GM21737 (cell line): ENCODE measurements at regions not wholly inside any gene's neighbourhood (a gene's known extent, or its start where the extent isn't known, plus 50 kb on each side); places are given as distances from the start of the nearest gene placed in this dataset.
"Not testable (repeated sequence)": the region's sequence is repeated elsewhere in the genome, so short reads cannot be mapped to it uniquely, and the experiment has no call there.

Experiments
- ATAC-seq: cut with Tn5 transposase; IDR thresholded peaks from one replicate; pipeline ENCODE4 v1.9.1; 2021; ENCODE audit warnings: mild to moderate bottlenecking, moderate library complexity; ENCODE audit not compliant: unreplicated experiment

DNA sequence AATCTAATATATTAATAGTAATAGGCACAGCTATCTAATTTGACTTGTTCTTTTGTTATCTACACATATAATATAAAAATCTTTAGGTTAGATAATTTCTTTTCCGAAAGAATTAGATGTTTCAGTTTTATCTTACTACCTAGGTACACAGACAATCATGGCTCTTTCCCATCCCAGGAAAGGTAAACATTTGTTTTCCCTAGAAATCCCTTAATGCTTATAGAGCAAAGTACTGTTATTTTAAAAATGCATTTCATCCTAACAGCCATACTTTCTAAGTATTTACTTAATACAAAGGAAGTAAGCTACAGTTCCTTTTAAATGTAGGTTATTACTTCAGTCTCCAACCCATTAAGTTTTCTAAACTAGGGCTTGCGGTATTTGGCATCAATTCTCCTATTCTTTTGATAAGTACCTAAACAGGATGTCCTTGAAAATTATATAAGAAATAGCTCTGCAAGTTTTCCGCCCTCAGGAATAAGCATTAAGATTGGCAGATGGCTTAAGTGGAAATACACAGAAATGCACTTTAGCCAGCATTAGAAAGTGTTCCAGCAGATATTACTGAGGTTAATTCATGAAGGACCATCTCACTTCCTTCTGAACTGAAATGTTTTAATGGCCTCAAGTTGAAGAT lies 616.2 kb upstream of the SPRY2 start:
- ATAC-seq, result no peak

DNA sequence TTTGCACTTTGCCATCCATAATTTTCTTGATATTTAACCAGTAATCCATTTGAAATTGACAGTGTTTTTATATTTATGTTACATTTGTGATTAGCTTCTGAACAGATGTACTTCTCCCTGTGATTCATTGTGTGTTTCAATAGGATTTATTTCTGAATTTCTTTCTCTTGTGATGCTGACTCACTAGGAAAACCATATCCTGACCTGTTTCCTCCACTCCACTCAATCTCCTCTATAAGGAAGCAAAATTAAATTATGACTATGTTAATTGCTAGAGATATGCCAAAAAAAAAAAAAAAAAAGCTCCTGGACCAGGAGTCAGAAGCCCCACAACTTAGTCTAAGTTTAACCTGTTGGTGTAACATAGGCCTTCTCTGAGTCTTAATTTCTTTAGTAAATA lies 614.6 kb upstream of the SPRY2 start:
- no peak for ATAC-seq

DNA sequence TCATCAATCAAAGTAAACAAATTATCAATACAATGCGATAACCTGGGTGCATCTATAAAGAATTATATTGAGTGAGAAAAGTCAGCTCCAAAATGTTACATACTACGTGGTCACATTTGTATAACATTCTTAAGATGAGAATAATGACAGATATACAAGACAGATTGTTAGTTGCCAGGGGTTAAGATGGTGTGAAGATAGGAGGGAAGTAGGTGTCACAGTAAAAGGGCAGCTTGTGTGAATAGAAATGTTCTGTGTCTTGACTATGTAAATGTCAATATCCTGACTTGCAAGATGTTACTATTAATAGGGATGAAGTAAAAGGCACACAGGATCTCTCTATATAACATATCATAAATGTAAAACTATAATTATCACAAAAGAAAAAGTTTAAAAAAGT lies 611.2 kb upstream of the SPRY2 start:
- ATAC-seq, result no peak

DNA sequence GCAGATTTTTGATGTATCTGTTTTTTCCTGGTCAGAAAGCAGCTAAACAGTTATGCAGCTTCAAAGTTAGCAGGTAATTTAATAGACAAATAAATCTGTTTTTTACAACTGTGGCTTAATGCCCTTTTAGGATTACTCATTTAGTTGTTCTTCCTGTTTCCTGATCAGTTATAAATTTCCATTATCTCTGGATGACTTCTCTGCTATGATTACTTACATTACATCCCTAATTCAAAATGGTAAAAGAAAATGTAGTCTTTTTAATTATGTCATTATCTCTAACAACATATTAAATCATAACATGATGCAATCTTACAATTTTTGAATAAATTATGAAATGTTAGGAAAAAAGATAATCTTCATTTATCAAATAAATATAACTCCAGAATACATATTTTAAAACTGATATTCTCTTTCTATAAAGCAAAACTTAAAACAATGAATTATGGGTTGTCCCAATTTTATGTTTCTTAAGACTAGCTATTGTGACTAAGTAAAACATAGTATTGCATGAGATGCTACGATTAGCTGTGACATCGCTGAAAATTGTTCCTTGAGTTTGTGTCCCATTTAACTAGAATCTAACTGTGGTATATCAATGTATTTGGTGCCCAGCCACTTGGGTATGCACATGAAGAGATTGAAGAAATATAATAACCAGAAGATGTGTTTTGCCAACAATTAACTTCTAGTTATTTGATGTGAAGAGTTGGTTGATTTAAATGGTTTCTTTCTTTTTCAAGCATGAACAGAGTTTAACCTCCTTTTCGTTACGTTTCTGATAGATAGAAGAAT lies 605.3 kb upstream of the SPRY2 start:
- no peak for ATAC-seq

GRCh38 chr13:80945328-80945727 lies 604.4 kb upstream of the SPRY2 start:
- ATAC-seq, result no peak

DNA sequence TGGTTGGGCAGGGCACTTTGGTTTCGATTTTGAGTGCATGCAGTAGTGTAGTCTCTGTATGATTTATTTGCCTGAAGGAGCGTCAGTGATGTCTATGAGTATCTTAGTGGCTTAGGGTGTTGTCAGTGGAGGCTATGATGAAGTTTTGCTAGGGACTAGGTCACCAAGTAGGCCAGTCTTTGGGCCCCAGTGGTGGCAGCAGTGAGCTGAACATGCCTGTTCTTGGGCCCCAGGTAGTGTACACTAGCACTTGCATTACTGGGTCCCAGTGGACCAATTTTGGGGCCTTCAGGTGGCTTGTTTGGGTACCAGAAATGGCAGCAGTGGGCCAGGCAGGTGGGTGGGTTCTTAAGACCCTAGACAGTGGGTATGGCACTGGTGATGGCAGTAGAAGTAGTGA lies 598.7 kb upstream of the SPRY2 start:
- no peak for ATAC-seq

DNA sequence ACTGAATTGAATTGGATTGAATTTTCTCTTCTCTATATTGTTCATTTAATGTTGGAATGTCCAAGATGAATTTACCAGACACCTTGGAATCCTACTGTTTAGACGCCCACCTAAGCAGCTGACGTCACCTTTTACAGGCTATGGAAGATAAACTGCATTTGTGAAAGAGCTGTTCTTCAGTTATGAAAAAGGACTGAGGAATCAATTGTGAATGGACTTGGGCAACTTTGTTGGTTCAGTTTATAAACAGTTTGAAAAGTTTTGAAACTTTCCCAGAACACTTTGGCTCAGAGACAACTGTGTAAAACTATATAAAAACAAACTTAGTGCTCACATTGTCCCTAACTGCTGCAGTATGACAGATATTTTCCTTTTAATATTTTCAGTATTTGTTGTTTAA lies 590.8 kb upstream of the SPRY2 start:
- ATAC-seq, result no peak

DNA sequence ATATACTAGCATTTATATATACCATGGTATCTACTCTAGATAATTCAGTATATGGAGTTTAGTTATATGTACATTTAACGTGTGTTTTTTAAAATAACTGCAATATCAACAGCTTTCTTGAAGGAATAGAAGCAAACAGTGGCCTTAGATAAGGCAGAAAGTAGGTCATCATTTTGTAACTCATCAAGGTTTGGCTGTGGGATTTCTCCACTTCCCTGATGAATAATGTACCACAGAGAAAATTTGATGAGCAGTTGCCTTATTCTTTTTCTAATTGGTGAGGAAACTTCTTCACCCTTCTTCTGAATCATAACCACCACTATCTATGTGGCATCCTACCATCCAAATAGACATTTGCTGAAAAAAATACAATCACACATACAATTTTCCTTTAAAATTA lies 590.2 kb upstream of the SPRY2 start:
- ATAC-seq, result no peak

DNA sequence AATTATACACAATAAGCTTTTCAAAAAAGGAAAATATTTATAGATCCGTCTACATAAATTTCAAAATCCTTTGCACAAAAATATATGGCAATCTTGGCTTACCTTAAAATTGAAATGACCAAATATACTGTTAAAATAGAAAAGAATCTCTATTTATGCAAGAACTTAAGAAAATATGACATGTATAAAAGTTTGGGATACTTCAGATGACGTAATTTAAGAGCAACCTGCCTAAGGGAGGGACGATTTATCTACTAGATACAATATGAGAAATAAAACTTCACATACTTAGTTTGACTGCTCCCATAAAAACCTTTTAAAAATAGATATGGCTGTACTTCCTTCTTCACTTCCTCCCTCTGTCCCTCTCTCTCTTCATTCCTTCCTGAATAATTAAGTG lies 587.3 kb upstream of the SPRY2 start:
- ATAC-seq, result no peak

GRCh38 chr13:80926024-80926423 lies 585.1 kb upstream of the SPRY2 start:
- ATAC-seq, result not testable (repeated sequence)

DNA sequence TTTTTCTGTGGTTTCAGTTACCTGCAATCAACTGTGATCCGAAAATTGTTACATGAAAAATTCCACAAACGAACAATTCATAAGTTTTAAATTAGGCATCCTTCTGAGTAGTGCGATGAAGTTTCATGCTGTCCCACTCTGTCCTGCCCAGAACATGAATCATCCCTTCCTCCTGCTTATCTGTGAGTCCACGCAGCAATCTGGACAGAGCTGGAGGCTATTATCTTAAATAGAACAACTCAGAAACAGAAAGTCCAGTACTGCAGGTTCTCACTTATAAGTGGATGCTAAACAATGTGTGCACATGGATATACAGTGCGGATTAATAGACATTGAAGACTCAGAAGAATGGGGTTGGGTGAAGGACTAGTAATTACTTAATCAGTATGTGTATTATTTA lies 583.7 kb upstream of the SPRY2 start:
- ATAC-seq, result no peak

DNA sequence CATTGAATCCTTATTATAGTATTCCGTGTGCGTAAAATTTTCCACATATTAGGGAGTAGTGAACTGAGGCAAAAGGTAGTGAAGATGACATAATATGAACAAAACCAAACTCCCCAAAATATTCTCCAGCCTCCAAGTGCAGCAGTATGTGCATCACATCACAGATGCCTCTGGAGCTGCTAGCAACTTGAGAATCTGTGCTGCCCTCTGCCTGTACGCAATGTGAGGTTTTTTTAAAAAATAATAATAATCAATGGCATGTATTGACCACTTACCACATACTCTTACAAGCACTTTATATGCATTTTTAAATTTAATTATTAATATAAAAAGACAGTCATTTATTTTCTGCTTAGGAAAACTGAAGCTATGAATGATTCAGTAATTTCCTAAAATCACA lies 583.0 kb upstream of the SPRY2 start:
- no peak for ATAC-seq

GRCh38 chr13:80921971-80922370 lies 581.0 kb upstream of the SPRY2 start:
- no peak for ATAC-seq

GRCh38 chr13:80921541-80921940 lies 580.6 kb upstream of the SPRY2 start:
- no peak for ATAC-seq

- no peak for ATAC-seq
These were observed 565.9 kb upstream of the SPRY2 start for GRCh38 chr13:80906860-80907259.

- ATAC-seq, result no peak
These were observed 563.5 kb upstream of the SPRY2 start for GRCh38 chr13:80904386-80904785.

GRCh38 chr13:80903911-80904310 lies 563.0 kb upstream of the SPRY2 start:
- ATAC-seq, result no peak

DNA sequence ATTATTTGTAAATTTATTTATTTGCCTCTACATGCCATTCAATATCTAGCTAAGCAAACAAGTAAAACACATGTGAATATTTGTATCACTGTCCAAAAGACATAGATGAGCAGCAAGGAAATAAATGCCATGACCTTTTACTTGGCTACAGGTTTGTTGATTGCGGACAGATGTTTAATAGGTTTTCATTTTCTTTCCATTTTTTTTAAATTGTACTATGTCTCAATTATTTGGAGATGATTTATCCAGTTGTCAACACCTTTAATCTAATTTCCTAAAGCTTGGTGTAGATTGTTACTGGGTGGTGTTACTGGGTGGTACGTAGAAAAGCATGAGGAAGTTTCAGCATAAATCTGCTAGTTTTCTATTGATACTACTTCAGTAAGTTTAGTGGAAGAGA lies 560.6 kb upstream of the SPRY2 start:
- ATAC-seq, result no peak

DNA sequence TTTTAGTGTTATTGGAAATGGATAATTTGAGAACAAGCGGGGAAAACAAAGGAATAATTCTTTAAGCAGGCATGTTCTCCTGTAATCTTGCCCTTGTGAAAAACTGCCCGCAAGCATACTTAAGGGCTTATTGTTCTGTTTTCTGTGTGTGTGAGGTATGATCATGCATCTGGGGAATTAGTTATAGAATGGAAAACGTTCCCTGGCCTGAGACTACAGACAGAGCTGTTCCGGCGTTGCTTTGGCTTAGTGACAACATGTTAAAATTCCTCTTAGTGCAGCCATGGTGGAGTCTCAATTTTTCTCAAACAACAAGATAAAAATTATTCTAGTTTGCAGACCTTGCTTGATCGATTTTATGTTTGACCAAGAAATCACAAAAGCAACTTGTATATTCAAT lies 560.2 kb upstream of the SPRY2 start:
- no peak for ATAC-seq

DNA sequence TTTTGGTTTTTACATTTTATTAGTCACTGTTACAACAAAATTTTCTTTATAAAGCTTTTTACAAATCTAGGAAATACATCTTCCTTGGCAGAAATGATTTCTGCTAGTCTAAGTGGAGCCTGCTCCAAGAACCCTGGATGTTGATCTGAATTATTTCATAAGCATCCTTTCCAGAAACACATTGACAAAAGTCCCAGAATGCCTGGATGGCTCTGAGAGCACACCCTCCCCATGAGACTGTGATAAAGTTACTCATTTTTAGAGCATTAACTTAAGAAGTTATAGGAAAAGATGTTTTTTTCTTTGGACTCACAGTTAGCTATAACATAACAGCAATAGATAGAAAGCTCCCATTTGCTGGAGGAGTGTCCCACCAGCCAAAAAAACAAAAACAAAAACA lies 559.6 kb upstream of the SPRY2 start:
- ATAC-seq, result no peak

GRCh38 chr13:80897641-80898040 lies 556.7 kb upstream of the SPRY2 start:
- not testable (repeated sequence) for ATAC-seq

DNA sequence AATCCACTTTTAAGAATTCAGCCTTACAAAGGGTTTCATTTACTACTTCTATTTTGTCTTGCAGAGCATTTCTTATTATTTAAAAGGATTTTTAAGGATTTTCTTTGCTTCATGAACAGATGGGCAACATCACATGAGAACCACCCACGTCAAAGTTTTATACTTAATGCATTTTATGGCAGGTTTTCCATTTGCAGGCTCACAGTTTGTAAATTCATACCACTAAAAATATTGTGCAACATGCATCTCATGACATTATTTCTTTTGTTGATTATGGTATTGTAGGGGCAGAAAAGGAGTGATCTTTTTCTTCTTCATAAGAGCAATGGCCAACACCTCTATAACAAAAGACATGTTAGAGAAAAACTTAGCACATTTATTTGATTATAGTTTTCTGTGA lies 554.0 kb upstream of the SPRY2 start:
- ATAC-seq, result no peak

- ATAC-seq, result no peak
These were observed 548.9 kb upstream of the SPRY2 start for GRCh38 chr13:80889829-80890228.
